ENCODE measurements at regions not wholly inside any gene's neighbourhood (a gene's known extent, or its start where the extent isn't known, plus 50 kb on each side); places are given as distances from the start of the nearest gene placed in this dataset.

GRCh38 chr4:62482355-62482754 lies 1282.2 kb downstream of the ADGRL3 start:
- Histone ChIP-seq H3K23me2 (ENCODE audit: insufficient read length, low read depth, low read length, poor library complexity, severe bottlenecking) (no peaks in the 10 kb centered on the region), H3T11ph (ENCODE audit: low read length) (no peak overlapping the region), H2BK120ac (ENCODE audit: low read depth, low read length, poor library complexity, severe bottlenecking) (no peak overlapping the region), H2BK12ac (ENCODE audit: insufficient read length, low read depth, low read length) (no peak overlapping the region), H3K56ac (ENCODE audit: insufficient read length, low read depth, low read length) (no peak overlapping the region), H3K27me3 (ENCODE audit: insufficient read depth, low read length) (no peaks in the 10 kb centered on the region), H3K27ac (ENCODE audit: insufficient read length, low read depth, low read length) (no peak overlapping the region), H3K79me1 (ENCODE audit: insufficient read depth, low read depth, low read length, poor library complexity, severe bottlenecking) (no peaks in the 10 kb centered on the region), H3K4ac (ENCODE audit: low read depth, low read length) (no peak overlapping the region), H2BK15ac (ENCODE audit: low read depth, low read length) (no peak overlapping the region), H2BK5ac (ENCODE audit: insufficient read length, low read length) (no peak overlapping the region), H3K9me3 (ENCODE audit: control insufficient read depth, low read depth, low read length) (no peaks in the 10 kb centered on the region), H3K23ac (ENCODE audit: insufficient read length, low read depth, low read length) (no peak overlapping the region), H2AK5ac (ENCODE audit: insufficient read length, low read length) (no peak overlapping the region), H3K4me2 (ENCODE audit: insufficient read depth, insufficient read length, low read length) (no peak overlapping the region), H2AFZ (ENCODE audit: low read length) (no peak overlapping the region), H4K91ac (ENCODE audit: insufficient read length, low read depth, low read length) (no peak overlapping the region), H3K4me1 (ENCODE audit: insufficient read depth, low read length) (no peaks in the 10 kb centered on the region), H4K20me1 (ENCODE audit: control insufficient read depth, insufficient read depth, insufficient read length) (no peaks in the 10 kb centered on the region), H3K9ac (ENCODE audit: extremely low read depth, insufficient read length, low read length) (no peak overlapping the region), H3K14ac (ENCODE audit: insufficient read depth, low read length) (no peak overlapping the region), H2BK20ac (ENCODE audit: low read depth, low read length, poor library complexity, severe bottlenecking) (no peak overlapping the region), H4K8ac (replicated peaks; ENCODE audit: insufficient read length, low read depth, low read length) (no peak overlapping the region), H3K79me2 (ENCODE audit: insufficient read depth, low read length) (no peaks in the 10 kb centered on the region), H4K5ac (ENCODE audit: insufficient read length, low read depth, low read length) (no peak overlapping the region), H3K18ac (ENCODE audit: insufficient read length, low read depth, low read length) (no peak overlapping the region)
- Mint-ChIP-seq H3K36me3 (ENCODE audit: insufficient read depth in 1 of 3, low read depth in 3 of 3) (no peaks in the 10 kb centered on the region), H3K27me3 (ENCODE audit: low read depth) (no peaks in the 10 kb centered on the region), H3K9me3 (no peaks in the 10 kb centered on the region), H3K27ac (peak overlapping the region in 1 of 3 experiments; percentile 42; a peak in 2 of 7 replicates), H3K4me1 (no peaks in the 10 kb centered on the region), H3K4me3 (no peak overlapping the region)
- no peak for DNase-seq
- no CpG with 5 or more reads among the region's 3 CpGs for WGBS (ENCODE audit: extremely low coverage, insufficient read length, low lambda C conversion rate)
- no peak for TF ChIP-seq CTCF (conservative IDR thresholded peaks at IDR 0.05)

All from H9 (cell line).